ENCODE measurements at regions not wholly inside any gene's neighbourhood (a gene's known extent, or its start where the extent isn't known, plus 50 kb on each side); places are given as distances from the start of the nearest gene placed in this dataset.

DNA sequence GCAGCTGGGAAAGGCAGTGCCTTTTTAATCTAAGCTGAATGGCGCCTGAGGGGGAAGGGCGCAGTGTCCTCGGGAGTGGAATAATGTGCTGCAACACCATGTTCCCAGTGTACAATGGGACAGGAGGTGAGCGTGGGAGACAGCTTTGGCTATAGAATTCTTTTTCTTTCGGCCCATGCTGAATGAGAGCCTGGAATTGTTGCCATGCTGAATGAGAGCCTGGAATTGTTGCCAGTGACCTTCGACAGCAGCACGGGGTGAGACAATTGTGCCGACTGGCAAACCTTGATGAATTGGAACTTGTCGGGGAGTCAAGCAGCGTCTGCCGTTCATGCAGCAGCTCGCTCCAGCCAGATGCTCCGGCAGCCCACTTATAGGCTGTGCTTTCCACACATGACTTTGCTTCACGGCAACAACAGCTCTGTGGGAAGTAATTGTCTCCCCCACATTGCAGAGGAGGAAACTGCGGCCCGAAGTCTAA lies 141.4 kb upstream of the E2F8 start:
- 85% methylated on average over 16 of the region's 16 CpGs; no CpG with 5 or more reads in 1 of the 2 experiments for WGBS, 2 experiments (ENCODE audit: extremely low coverage in 1 of 2, insufficient coverage in 1 of 2, insufficient read length in 1 of 2, insufficient replicate concordance in 2 of 2, low coverage in 1 of 2, low lambda C conversion rate in 2 of 2, missing lambda C conversion rate in 1 of 2)
- Histone ChIP-seq H3K4me1 (replicated peaks in 1 of 4; ENCODE audit: control insufficient read depth in 3 of 4, insufficient read depth in 4 of 4, low read length in 3 of 4) (no peaks in the 10 kb centered on the region; a peak in 1 of 7 replicates), H3K79me2 (ENCODE audit: control insufficient read depth in 1 of 2, insufficient read depth in 2 of 2, low read length in 2 of 2) (no peaks in the 10 kb centered on the region), H3K27ac (ENCODE audit: low read depth, low read length) (no peak overlapping the region), H3K27me3 (replicated peaks in 1 of 4; ENCODE audit: control insufficient read depth in 3 of 4, extremely low read depth in 1 of 4, insufficient read depth in 3 of 4, low read length in 3 of 4) (no peaks in the 10 kb centered on the region), H3K36me3 (ENCODE audit: control insufficient read depth in 2 of 4, insufficient read depth in 4 of 4, low read length in 3 of 4) (no peaks in the 10 kb centered on the region), H2BK120ac (replicated peaks; ENCODE audit: low read depth, low read length) (no peak overlapping the region), H2AK5ac (ENCODE audit: low read depth, low read length) (no peak overlapping the region), H4K20me1 (replicated peaks in 1 of 2; ENCODE audit: control insufficient read depth in 1 of 2, insufficient read depth in 2 of 2, low read length in 2 of 2) (no peaks in the 10 kb centered on the region), H3K23ac (ENCODE audit: insufficient read length) (no peak overlapping the region), H3K23me2 (ENCODE audit: low read depth, low read length) (no peaks in the 10 kb centered on the region), H3K14ac (ENCODE audit: insufficient read length) (no peak overlapping the region), H4K8ac (ENCODE audit: extremely low read depth, insufficient read depth, low read length) (no peak overlapping the region), H3K56ac (replicated peaks; ENCODE audit: insufficient read length, low read depth, low read length) (no peak overlapping the region), H3K4me3 (ENCODE audit: extremely low read depth in 1 of 4, insufficient read depth in 2 of 4, low read depth in 3 of 4, low read length in 4 of 4) (no peak overlapping the region), H3K18ac (ENCODE audit: extremely low read depth, low read length) (no peak overlapping the region), H2AFZ (ENCODE audit: low read length) (no peak overlapping the region), H3K4ac (replicated peaks; ENCODE audit: insufficient read length, low read depth, low read length) (no peak overlapping the region), H4K91ac (replicated peaks; ENCODE audit: insufficient read length, low read length) (no peak overlapping the region), H2BK12ac (ENCODE audit: low read depth, low read length) (no peak overlapping the region), H3K9ac (replicated peaks in 1 of 4; ENCODE audit: extremely low read depth in 1 of 4, low read depth in 3 of 4, low read length in 3 of 4) (no peak overlapping the region), H4K5ac (ENCODE audit: insufficient read length, low read depth, low read length) (no peak overlapping the region), H3K79me1 (ENCODE audit: low read depth, low read length) (no peaks in the 10 kb centered on the region), H3K4me2 (ENCODE audit: insufficient read depth in 1 of 2, low read depth in 2 of 2, low read length in 2 of 2) (no peak overlapping the region), H2BK15ac (ENCODE audit: low read length) (no peak overlapping the region), H2BK20ac (ENCODE audit: low read length) (no peak overlapping the region), H3K9me3 (ENCODE audit: insufficient read depth in 2 of 2, low read depth in 1 of 2, low read length in 1 of 2) (no peaks in the 10 kb centered on the region), H2BK5ac (ENCODE audit: low read depth, low read length) (no peak overlapping the region)
- no peak for DNase-seq (ENCODE audit: low read depth in 1 of 2, low spot score in 2 of 2)
- ChIA-PET POLR2A (ENCODE audit: partially characterized antibody) (no interaction called here), CTCF (ENCODE audit: partially characterized antibody) (interaction anchor here (1.0 to 2.0 kb wide), 8 partner anchors 10 to 153 kb away, joined by 3 to 8 read pairs (median 4); no protein-coding TSS in a partner anchor)
- no peak for FAIRE-seq
- TF ChIP-seq, protein P1, sequence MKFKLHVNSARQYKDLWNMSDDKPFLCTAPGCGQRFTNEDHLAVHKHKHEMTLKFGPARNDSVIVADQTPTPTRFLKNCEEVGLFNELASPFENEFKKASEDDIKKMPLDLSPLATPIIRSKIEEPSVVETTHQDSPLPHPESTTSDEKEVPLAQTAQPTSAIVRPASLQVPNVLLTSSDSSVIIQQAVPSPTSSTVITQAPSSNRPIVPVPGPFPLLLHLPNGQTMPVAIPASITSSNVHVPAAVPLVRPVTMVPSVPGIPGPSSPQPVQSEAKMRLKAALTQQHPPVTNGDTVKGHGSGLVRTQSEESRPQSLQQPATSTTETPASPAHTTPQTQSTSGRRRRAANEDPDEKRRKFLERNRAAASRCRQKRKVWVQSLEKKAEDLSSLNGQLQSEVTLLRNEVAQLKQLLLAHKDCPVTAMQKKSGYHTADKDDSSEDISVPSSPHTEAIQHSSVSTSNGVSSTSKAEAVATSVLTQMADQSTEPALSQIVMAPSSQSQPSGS (IDR thresholded peaks at IDR 0.05; ENCODE audit: low read length), result no peak
- no peak for TF ChIP-seq SIRT6 (IDR thresholded peaks at IDR 0.05; ENCODE audit: low read length)
- TF ChIP-seq JUND (IDR thresholded peaks at IDR 0.05; ENCODE audit: low read length), result no peak
- no peak for TF ChIP-seq SP4 (IDR thresholded peaks at IDR 0.05; ENCODE audit: low read length)
- TF ChIP-seq FOSL1 (IDR thresholded peaks at IDR 0.05; ENCODE audit: insufficient read depth, low read depth, low read length), result no peak
- TF ChIP-seq SP1 (IDR thresholded peaks at IDR 0.05; ENCODE audit: low read depth, low read length), result no peak
- TF ChIP-seq MAX (IDR thresholded peaks at IDR 0.05), result no peak
- TF ChIP-seq BACH1 (IDR thresholded peaks at IDR 0.05; ENCODE audit: low read length), result no peak
- TF ChIP-seq GTF2F1 (IDR thresholded peaks at IDR 0.05; ENCODE audit: borderline replicate concordance, low read depth, low read length), result no peak
- TF ChIP-seq RXRA (IDR thresholded peaks at IDR 0.05; ENCODE audit: insufficient read depth, low read depth, low read length), result no peak
- TF ChIP-seq CBX8 (IDR thresholded peaks at IDR 0.05; ENCODE audit: borderline replicate concordance, low read depth, low read length), result no peak
- TF ChIP-seq, protein P2, sequence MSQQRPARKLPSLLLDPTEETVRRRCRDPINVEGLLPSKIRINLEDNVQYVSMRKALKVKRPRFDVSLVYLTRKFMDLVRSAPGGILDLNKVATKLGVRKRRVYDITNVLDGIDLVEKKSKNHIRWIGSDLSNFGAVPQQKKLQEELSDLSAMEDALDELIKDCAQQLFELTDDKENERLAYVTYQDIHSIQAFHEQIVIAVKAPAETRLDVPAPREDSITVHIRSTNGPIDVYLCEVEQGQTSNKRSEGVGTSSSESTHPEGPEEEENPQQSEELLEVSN (IDR thresholded peaks at IDR 0.05), result no peak
